K562 (cell line): ENCODE measurements at regions not wholly inside any gene's neighbourhood (a gene's known extent, or its start where the extent isn't known, plus 50 kb on each side); places are given as distances from the start of the nearest gene placed in this dataset.

Experiments used
- ATAC-seq: fragments of 200-7000 bp; cut with Tn5 transposase; 3 replicates; pipeline ENCODE4 v1.9.1; 2020; ENCODE audit warnings: moderate library complexity
- BruUV-seq: library from RNA; stranded (reverse); fragments of 400-500 nt; replicated peaks from 2 replicates; lab custom pipeline; 2021; lab: Mats Ljungman, UMichigan
- CTCF ChIA-PET: fragments of 300-600 bp; formaldehyde crosslinking; extraction: SDS; loops from one replicate; lab custom pipeline; 2021; ENCODE audit warnings: low intra/inter-chr PET ratio; lab: Yijun Ruan, JAX
- POLR2A ChIA-PET: fragments of 300-600, 350-650 bp; sonication (Branson Sonifier 250); formaldehyde crosslinking; extraction: SDS; loops from one replicate; lab custom pipeline; 2021; ENCODE audit warnings: antibody characterized with exemption, inconsistent platforms; lab: Yijun Ruan, JAX
- DNase-seq, 4 experiments: peaks; one replicate each; pipeline versions ENCODE4 v3.0.0 to v3.0.0-alpha.2; 2011 to 2018; ENCODE audit warnings: low spot score in 3 of 4, mixed read lengths in 3 of 4; ENCODE audit errors: extremely low read depth in 1 of 4
- FAIRE-seq: peaks from 2 replicates; lab custom pipeline; 2011; peaks lifted over from hg19 to GRCh38; lab: Jason Lieb, UNC
- H2AFZ ChIP-seq: 2 replicates; pipeline ENCODE4 v1.6.0; 2011; ENCODE audit warnings: low read depth, low read length, control low read depth, inconsistent platforms
- H3K27ac ChIP-seq: fragments of 200-600 bp; 3 replicates; pipeline ENCODE4 v1.8.0; 2011; ENCODE audit warnings: low read depth, mild to moderate bottlenecking, control low read depth, inconsistent platforms, low read length, moderate library complexity, mixed read lengths; ENCODE audit errors: extremely low read depth
- H3K27me3 ChIP-seq, 2 experiments: fragments of 300-600 bp in 1 of 2; 2 replicates in 1 of 2; 3 replicates in 1 of 2; pipeline versions ENCODE4 v1.6.0 to v1.8.0; 2011; ENCODE audit warnings: inconsistent platforms in 2 of 2, low read length in 2 of 2, mild to moderate bottlenecking in 1 of 2, mixed read lengths in 1 of 2, moderate library complexity in 1 of 2; ENCODE audit not compliant: control insufficient read depth in 2 of 2, insufficient read depth in 2 of 2
- H3K36me3 ChIP-seq: fragments of 300-600 bp; 3 replicates; pipeline ENCODE4 v1.8.0; 2011; ENCODE audit warnings: mild to moderate bottlenecking, low read length, inconsistent platforms; ENCODE audit not compliant: control insufficient read depth, insufficient read depth
- H3K4me1 ChIP-seq, 2 experiments: fragments of 200-600 bp in 1 of 2; replicated peaks in 1 of 2; 2 replicates in 1 of 2; 3 replicates in 1 of 2; pipeline versions ENCODE4 v1.5.1 to v1.8.0; 2011; ENCODE audit warnings: inconsistent platforms in 2 of 2, low read length in 2 of 2, mild to moderate bottlenecking in 1 of 2, mixed read lengths in 1 of 2, moderate library complexity in 1 of 2; ENCODE audit not compliant: control insufficient read depth in 2 of 2, insufficient read depth in 2 of 2
- H3K4me2 ChIP-seq: 2 replicates; pipeline ENCODE4 v1.6.1; 2011; ENCODE audit warnings: low read length, control low read depth, inconsistent platforms, mixed read lengths; ENCODE audit not compliant: insufficient read depth
- H3K4me3 ChIP-seq: fragments of 200-600 bp; sonication (generic), shearing (Covaris generic); 2 replicates; pipeline ENCODE4 v1.5.1; 2016; ENCODE audit warnings: control low read depth, inconsistent platforms
- H3K79me2 ChIP-seq: fragments of 200-600 bp; 3 replicates; pipeline ENCODE4 v1.8.0; 2011; ENCODE audit warnings: low read length, inconsistent platforms; ENCODE audit not compliant: control insufficient read depth, insufficient read depth
- H3K9ac ChIP-seq, 2 experiments: 2 replicates each; pipeline versions ENCODE4 v1.6.0 to v1.6.1; 2011; ENCODE audit warnings: low read depth in 2 of 2, low read length in 2 of 2, control low read depth in 1 of 2, inconsistent platforms in 1 of 2, mild to moderate bottlenecking in 1 of 2, mixed read lengths in 1 of 2; ENCODE audit not compliant: insufficient read depth in 1 of 2
- H3K9me1 ChIP-seq: one replicate; pipeline ENCODE4 v1.6.0; 2011; ENCODE audit warnings: inconsistent platforms, mild to moderate bottlenecking, low read length, moderate library complexity; ENCODE audit not compliant: control insufficient read depth, insufficient read depth
- H3K9me3 ChIP-seq: replicated peaks from 2 replicates; pipeline ENCODE4 v1.5.1; 2011; ENCODE audit warnings: low read depth, low read length, inconsistent platforms; ENCODE audit not compliant: control insufficient read depth, insufficient read depth
- H4K20me1 ChIP-seq: replicated peaks from 2 replicates; pipeline ENCODE4 v1.6.1; 2011; ENCODE audit warnings: low read length, inconsistent platforms, mixed read lengths; ENCODE audit not compliant: control insufficient read depth, insufficient read depth
- BRD9 ChIP-seq: fragments of 450-650 bp; IDR thresholded peaks from 2 replicates; pipeline ENCODE4 v1.6.1; 2018; ENCODE audit warnings: low read depth; ENCODE audit not compliant: partially characterized antibody
- HDAC1 ChIP-seq, 2 experiments: fragments of 450-650 bp; IDR thresholded peaks; 2 replicates each; pipeline ENCODE4 v1.6.1; 2016 to 2017; ENCODE audit warnings: inconsistent platforms in 1 of 2, mild to moderate bottlenecking in 1 of 2, moderate library complexity in 1 of 2
- RNF2 ChIP-seq: sonication (generic); IDR thresholded peaks from 2 replicates; pipeline ENCODE4 v1.6.1; 2016
- SRF ChIP-seq, 2 experiments: fragments of 250-450, 450-650 bp in 1 of 2; sonication (Bioruptor Pico) in 1 of 2; sonication (generic) in 1 of 2; formaldehyde crosslinking; IDR thresholded peaks; 2 replicates each; pipeline versions ENCODE4 v1.5.0 to v1.5.1; 2020 to 2022; ENCODE audit warnings: mild to moderate bottlenecking in 1 of 2, missing genetic modification reagents in 1 of 2
- ZC3H8 ChIP-seq: fragments of 450-650 bp; IDR thresholded peaks from 2 replicates; pipeline ENCODE4 v1.6.1; 2017
- ZNF165 ChIP-seq: fragments of 250-450 bp; sonication (Bioruptor Pico); IDR thresholded peaks from 2 replicates; pipeline ENCODE4 v1.4.0; 2020; ENCODE audit warnings: borderline replicate concordance
- ZNF184 ChIP-seq: sonication (generic); formaldehyde crosslinking; IDR thresholded peaks from 2 replicates; pipeline ENCODE4 v1.5.0; 2020; ENCODE audit warnings: missing genetic modification reagents
- ZNF436 ChIP-seq: fragments of 250-450, 450-650 bp; sonication (Bioruptor Pico); formaldehyde crosslinking; IDR thresholded peaks from 2 replicates; pipeline ENCODE4 v1.7.0; 2020; ENCODE audit warnings: mild to moderate bottlenecking
- ZNF79 ChIP-seq: fragments of 250-450 bp; sonication (Bioruptor Pico); IDR thresholded peaks from 2 replicates; pipeline ENCODE4 v1.4.0; 2020; ENCODE audit warnings: low read depth, mild to moderate bottlenecking, moderate library complexity
- WGBS: fragments of 100-300 bp; shearing (Covaris generic); methylation state at CpG from one replicate; pipeline ENCODE4 v1.1.6; 2016; ENCODE audit warnings: low coverage, mixed read lengths; ENCODE audit not compliant: insufficient coverage; ENCODE audit errors: missing lambda C conversion rate; 5-methylcytosine and 5-hydroxymethylcytosine counted together
- in situ Hi-C: fragments of 300-500 bp; cut with MboI; formaldehyde crosslinking; loops from 4 replicates; pipeline ENCODE4 v1.15.0; 2018; ENCODE audit warnings: inconsistent platforms, mixed read lengths
- intact Hi-C: fragments of 100-400 bp; cut with micrococcal nuclease; formaldehyde crosslinking; loops from 2 replicates; pipeline ENCODE4 v1.14.2; 2022

- Histone ChIP-seq H2AFZ (no peak overlapping the region), H3K27me3 (no peaks in the 10 kb centered on the region; a peak in 1 of 5 replicates)
- intact Hi-C loops (no loop called here), in situ Hi-C loops (no loop called here)
- FAIRE-seq: no peak
- WGBS: under 1% methylated on average over 10 of the region's 12 CpGs
- TF ChIP-seq HDAC1 (IDR thresholded peaks at IDR 0.05) (no peak), ZNF165 (CRISPR knock-in tag) (no peak), SRF (CRISPR knock-in tag; IDR thresholded peaks at IDR 0.05) (no peak), BRD9 (no peak), ZC3H8 (no peak), ZNF79 (CRISPR knock-in tag) (no peak), RNF2 (no peak), ZNF184 (CRISPR knock-in tag) (no peak), ZNF436 (no peak)
- TF ChIP-seq, all 486 proteins: peak for 0
- POLR2A ChIA-PET: no interaction called here
- Histone ChIP-seq H3K4me1 (no peaks in the 10 kb centered on the region), H3K9ac (no peak overlapping the region), H3K4me3 (no peak overlapping the region), H3K36me3 (no peaks in the 10 kb centered on the region), H3K79me2 (no peaks in the 10 kb centered on the region), H3K4me2 (no peak overlapping the region), H4K20me1 (no peaks in the 10 kb centered on the region), H3K9me3 (no peaks in the 10 kb centered on the region), H3K9me1 (no peaks in the 10 kb centered on the region), H3K27ac (no peak overlapping the region)
- CTCF ChIA-PET: no interaction called here
- no peak for ATAC-seq
- no TSS peak for BruUV-seq
- DNase-seq: no peak
Measured at GRCh38 chr14:94953541-94954260, 183.8 kb upstream of the GSC start.
